WTC11 (cell line): ENCODE measurements at regions not wholly inside any gene's neighbourhood (a gene's known extent, or its start where the extent isn't known, plus 50 kb on each side); places are given as distances from the start of the nearest gene placed in this dataset.

Source experiments
- ATAC-seq: fragments of 200-7000 bp; cut with Tn5 transposase; 2 replicates; pipeline ENCODE4 v1.10.0; 2021; ENCODE audit warnings: mild to moderate bottlenecking, moderate library complexity
- CTCF ChIA-PET: fragments of 300-600 bp; sonication (Branson Sonifier 250); formaldehyde crosslinking; loops from one replicate; lab custom pipeline; 2021; ENCODE audit warnings: antibody characterized with exemption; lab: Charles Lee
- POLR2A ChIA-PET: fragments of 350-600 bp; sonication (Branson Sonifier 250); formaldehyde crosslinking; loops from one replicate; lab custom pipeline; 2021; ENCODE audit warnings: antibody characterized with exemption; lab: Charles Lee
- DNase-seq: peaks from one replicate; pipeline ENCODE4 v3.0.0; 2021; ENCODE audit warnings: low spot score
- H3K27ac Mint-ChIP-seq: 2 replicates; pipeline ENCODE4 v1.8.0; 2021; ENCODE audit warnings: mixed read lengths
- H3K27me3 Mint-ChIP-seq: 2 replicates; pipeline ENCODE4 v1.8.0; 2021; ENCODE audit warnings: low read depth, mild to moderate bottlenecking, moderate library complexity, mixed read lengths
- H3K36me3 Mint-ChIP-seq: 2 replicates; pipeline ENCODE4 v1.8.0; 2021; ENCODE audit warnings: mixed read lengths
- H3K4me1 Mint-ChIP-seq: 2 replicates; pipeline ENCODE4 v1.8.0; 2022; ENCODE audit warnings: mixed read lengths
- H3K4me3 Mint-ChIP-seq: 2 replicates; pipeline ENCODE4 v1.8.0; 2021; ENCODE audit warnings: mild to moderate bottlenecking, moderate library complexity, mixed read lengths
- H3K9me3 Mint-ChIP-seq: 2 replicates; pipeline ENCODE4 v1.8.0; 2021; ENCODE audit warnings: mixed read lengths
- CBFB ChIP-seq: sonication (generic); formaldehyde crosslinking; IDR thresholded peaks from 2 replicates; pipeline ENCODE4 v1.8.1; 2022; ENCODE audit warnings: mild to moderate bottlenecking, low read depth, missing genetic modification reagents
- CREB1 ChIP-seq: sonication (generic); formaldehyde crosslinking; IDR thresholded peaks from 2 replicates; pipeline ENCODE4 v1.8.0; 2023; ENCODE audit warnings: mild to moderate bottlenecking, missing genetic modification reagents
- FOXJ3 ChIP-seq: sonication (generic); formaldehyde crosslinking; IDR thresholded peaks from 2 replicates; pipeline ENCODE4 v1.9.0; 2021; ENCODE audit warnings: missing genetic modification reagents, mild to moderate bottlenecking, borderline replicate concordance
- FOXK1 ChIP-seq: sonication (generic); formaldehyde crosslinking; IDR thresholded peaks from 2 replicates; pipeline ENCODE4 v1.8.0; 2022; ENCODE audit warnings: mild to moderate bottlenecking, moderate library complexity, missing genetic modification reagents
- FOXP1 ChIP-seq: sonication (generic); formaldehyde crosslinking; IDR thresholded peaks from 2 replicates; pipeline ENCODE4 v1.8.0; 2022; ENCODE audit warnings: missing genetic modification reagents, mild to moderate bottlenecking, moderate library complexity, borderline replicate concordance
- GRHL2 ChIP-seq: fragments of 250-450 bp; sonication (Bioruptor Pico); IDR thresholded peaks from 2 replicates; pipeline ENCODE4 v1.8.0; 2022; ENCODE audit warnings: mild to moderate bottlenecking, moderate library complexity; ENCODE audit not compliant: insufficient replicate concordance, severe bottlenecking
- JAZF1 ChIP-seq: fragments of 250-450 bp; sonication (Bioruptor Pico); IDR thresholded peaks from 2 replicates; pipeline ENCODE4 v1.9.0; 2021; ENCODE audit warnings: moderate library complexity, mild to moderate bottlenecking, inconsistent platforms
- JUN ChIP-seq: sonication (generic); formaldehyde crosslinking; IDR thresholded peaks from 2 replicates; pipeline ENCODE4 v1.8.0; 2023; ENCODE audit warnings: mild to moderate bottlenecking, missing genetic modification reagents
- MYBL2 ChIP-seq: sonication (generic); formaldehyde crosslinking; IDR thresholded peaks from 2 replicates; pipeline ENCODE4 v1.8.1; 2023; ENCODE audit warnings: mild to moderate bottlenecking, moderate library complexity, missing genetic modification reagents
- NFATC4 ChIP-seq: fragments of 250-450 bp; sonication (Bioruptor Pico); IDR thresholded peaks from 2 replicates; pipeline ENCODE4 v1.9.0; 2021; ENCODE audit warnings: mild to moderate bottlenecking
- NR1H2 ChIP-seq: sonication (generic); formaldehyde crosslinking; IDR thresholded peaks from 2 replicates; pipeline ENCODE4 v1.9.0; 2021; ENCODE audit warnings: mild to moderate bottlenecking, moderate library complexity, missing genetic modification reagents
- NR3C1 ChIP-seq: sonication (generic); formaldehyde crosslinking; conservative IDR thresholded peaks from 2 replicates; pipeline ENCODE4 v1.8.1; 2023; ENCODE audit warnings: low read depth, mild to moderate bottlenecking, missing genetic modification reagents
- OVOL2 ChIP-seq: fragments of 250-450 bp; sonication (Bioruptor Pico); IDR thresholded peaks from 2 replicates; pipeline ENCODE4 v1.9.0; 2021; ENCODE audit warnings: mild to moderate bottlenecking, borderline replicate concordance
- SMAD4 ChIP-seq: sonication (generic); formaldehyde crosslinking; IDR thresholded peaks from 2 replicates; pipeline ENCODE4 v1.8.0; 2022; ENCODE audit warnings: mild to moderate bottlenecking, missing genetic modification reagents
- ZNF121 ChIP-seq: sonication (generic); formaldehyde crosslinking; IDR thresholded peaks from 2 replicates; pipeline ENCODE4 v1.8.0; 2023; ENCODE audit warnings: missing genetic modification reagents
- ZNF232 ChIP-seq: sonication (generic); formaldehyde crosslinking; IDR thresholded peaks from 2 replicates; pipeline ENCODE4 v1.8.0; 2022; ENCODE audit warnings: mild to moderate bottlenecking, missing genetic modification reagents
- ZNF396 ChIP-seq: fragments of 250-450 bp; sonication (Bioruptor Pico); IDR thresholded peaks from 2 replicates; pipeline ENCODE4 v1.8.0; 2021; ENCODE audit warnings: mild to moderate bottlenecking, moderate library complexity, borderline replicate concordance
- ZNF416 ChIP-seq: fragments of 250-450 bp; sonication (Bioruptor Pico); IDR thresholded peaks from 2 replicates; pipeline ENCODE4 v1.9.0; 2021; ENCODE audit warnings: mild to moderate bottlenecking, inconsistent platforms
- ZNF423 ChIP-seq: fragments of 250-450 bp; sonication (Bioruptor Pico); IDR thresholded peaks from 2 replicates; pipeline ENCODE4 v2.1.2; 2022; ENCODE audit warnings: mild to moderate bottlenecking, moderate library complexity
- TF ChIP-seq, protein P1 (sequence below): fragments of 250-450 bp; sonication (Bioruptor Pico); IDR thresholded peaks from 2 replicates; pipeline ENCODE4 v1.9.0; 2021; ENCODE audit warnings: mild to moderate bottlenecking
- TF ChIP-seq, protein P2 (sequence below): fragments of 250-450 bp; sonication (Bioruptor Pico); IDR thresholded peaks from 2 replicates; pipeline ENCODE4 v1.9.0; 2021; ENCODE audit warnings: moderate library complexity, mild to moderate bottlenecking, inconsistent platforms, borderline replicate concordance
- TF ChIP-seq, protein P3 (sequence below): sonication (generic); formaldehyde crosslinking; IDR thresholded peaks from 2 replicates; pipeline ENCODE4 v1.8.1; 2023; ENCODE audit warnings: mild to moderate bottlenecking, missing genetic modification reagents
- TF ChIP-seq, protein P4 (sequence below): sonication (generic); formaldehyde crosslinking; IDR thresholded peaks from 2 replicates; pipeline ENCODE4 v1.8.1; 2023; ENCODE audit warnings: mild to moderate bottlenecking, missing genetic modification reagents, moderate library complexity
- TF ChIP-seq, protein P5 (sequence below): sonication (generic); formaldehyde crosslinking; IDR thresholded peaks from 2 replicates; pipeline ENCODE4 v1.8.0; 2022; ENCODE audit warnings: mild to moderate bottlenecking, missing genetic modification reagents
- TF ChIP-seq, protein P6 (sequence below): fragments of 250-450 bp; sonication (Bioruptor Pico); IDR thresholded peaks from 2 replicates; pipeline ENCODE4 v2.1.2; 2022; ENCODE audit warnings: mild to moderate bottlenecking, moderate library complexity
- TF ChIP-seq, protein P7 (sequence below): sonication (generic); formaldehyde crosslinking; IDR thresholded peaks from 2 replicates; pipeline ENCODE4 v1.8.1; 2022; ENCODE audit warnings: missing genetic modification reagents, borderline replicate concordance

DNA sequence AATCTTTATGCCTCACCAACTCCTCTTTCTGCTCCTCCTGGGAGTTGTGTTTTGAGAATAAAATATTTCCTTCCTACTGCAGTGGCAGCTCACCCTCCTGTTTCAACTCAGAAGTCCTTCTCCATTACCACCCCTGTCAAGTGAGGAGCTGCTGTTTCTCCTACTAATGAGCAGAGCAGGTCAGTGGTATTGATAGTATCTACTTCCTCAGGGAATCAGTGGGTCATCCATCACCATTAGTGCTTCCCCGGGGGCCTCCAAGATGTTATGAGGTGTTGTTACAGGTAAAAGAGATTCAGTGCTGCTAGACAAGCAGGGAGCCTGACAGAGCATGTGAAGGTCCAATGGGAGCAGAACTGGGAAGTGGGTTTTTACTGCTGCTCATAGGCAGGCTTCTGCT is 795.2 kb downstream of the REEP3 start:
- H3K36me3 Mint-ChIP-seq = no peaks in the 10 kb centered on the region
- ChIA-PET POLR2A (no interaction called here), CTCF (no interaction called here)
- H3K27me3 Mint-ChIP-seq = no peaks in the 10 kb centered on the region
- H3K27ac Mint-ChIP-seq = no peak overlapping the region
- H3K9me3 Mint-ChIP-seq = no peaks in the 10 kb centered on the region
- ATAC-seq (no peak), DNase-seq (no peak)
- TF ChIP-seq FOXK1 (CRISPR knock-in tag) (no peak), JAZF1 (CRISPR knock-in tag) (no peak), SMAD4 (CRISPR knock-in tag) (no peak), CBFB (CRISPR knock-in tag) (no peak), FOXJ3 (CRISPR knock-in tag) (no peak), NFATC4 (CRISPR knock-in tag) (no peak)
- TF ChIP-seq, protein P1, sequence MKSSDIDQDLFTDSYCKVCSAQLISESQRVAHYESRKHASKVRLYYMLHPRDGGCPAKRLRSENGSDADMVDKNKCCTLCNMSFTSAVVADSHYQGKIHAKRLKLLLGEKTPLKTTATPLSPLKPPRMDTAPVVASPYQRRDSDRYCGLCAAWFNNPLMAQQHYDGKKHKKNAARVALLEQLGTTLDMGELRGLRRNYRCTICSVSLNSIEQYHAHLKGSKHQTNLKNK (CRISPR knock-in tag) = no peak
- TF ChIP-seq, protein P2, sequence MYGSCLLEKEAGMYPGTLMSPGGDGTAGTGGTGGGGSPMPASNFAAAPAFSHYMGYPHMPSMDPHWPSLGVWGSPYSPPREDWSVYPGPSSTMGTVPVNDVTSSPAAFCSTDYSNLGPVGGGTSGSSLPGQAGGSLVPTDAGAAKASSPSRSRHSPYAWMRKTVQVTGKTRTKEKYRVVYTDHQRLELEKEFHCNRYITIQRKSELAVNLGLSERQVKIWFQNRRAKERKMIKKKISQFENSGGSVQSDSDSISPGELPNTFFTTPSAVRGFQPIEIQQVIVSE = no peak
- no peaks in the 10 kb centered on the region for H3K4me1 Mint-ChIP-seq
- H3K4me3 Mint-ChIP-seq = no peak overlapping the region

DNA sequence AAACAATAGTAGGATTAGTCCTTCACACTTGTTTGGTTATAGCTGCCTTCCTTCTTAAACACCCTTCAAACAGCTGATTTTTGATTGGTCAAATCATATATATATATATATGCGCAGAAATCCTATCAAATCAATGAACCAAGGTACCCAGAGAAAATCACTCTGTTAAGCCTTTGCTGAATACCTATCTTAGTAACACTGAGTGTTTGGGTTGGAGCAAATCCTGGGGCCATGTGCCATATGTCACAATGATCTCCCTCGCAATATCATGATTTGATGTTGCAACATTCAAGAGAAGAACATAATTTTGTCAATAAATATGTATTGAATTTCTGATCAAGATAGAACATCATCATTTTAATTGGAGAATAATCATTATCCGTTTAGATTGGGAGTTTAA is 795.6 kb downstream of the REEP3 start:
- no peak for TF ChIP-seq ZNF232
- no peak for TF ChIP-seq NR1H2
- no peak for TF ChIP-seq MYBL2 (CRISPR knock-in tag)
- TF ChIP-seq CBFB (CRISPR knock-in tag) = no peak
- TF ChIP-seq ZNF396 = no peak
- no peak for TF ChIP-seq ZNF121 (CRISPR knock-in tag)
- no peak for TF ChIP-seq CREB1 (CRISPR knock-in tag)
- TF ChIP-seq FOXP1 (CRISPR knock-in tag) = no peak
- TF ChIP-seq ZNF423 (CRISPR knock-in tag) = no peak
- DNase-seq = no peak

DNA sequence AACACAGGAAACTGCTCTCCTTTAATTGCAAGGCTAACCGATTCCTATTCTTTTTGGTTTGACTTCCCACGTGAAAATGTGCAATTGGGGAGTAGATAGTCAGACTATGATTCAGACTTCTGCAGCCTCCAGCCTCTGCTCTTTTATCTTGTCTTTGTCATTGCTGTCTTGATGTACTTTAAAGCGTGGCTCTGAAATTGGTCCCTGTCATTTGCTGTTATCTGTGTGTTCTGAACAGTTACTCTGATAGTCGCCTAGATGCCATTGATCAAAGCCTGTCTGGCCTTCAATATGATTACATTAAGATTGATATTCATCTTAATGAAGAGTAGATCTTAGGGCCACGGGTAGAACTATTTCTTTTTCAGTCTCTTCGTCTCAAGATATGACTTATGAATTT is 799.2 kb downstream of the REEP3 start:
- ChIA-PET POLR2A (no interaction called here), CTCF (no interaction called here)
- H3K27ac Mint-ChIP-seq = no peak overlapping the region
- DNase-seq (no peak), ATAC-seq (no peak)
- no peaks in the 10 kb centered on the region for H3K36me3 Mint-ChIP-seq
- no peaks in the 10 kb centered on the region for H3K4me1 Mint-ChIP-seq
- H3K9me3 Mint-ChIP-seq = peaks cover 4% of the 10 kb centered on the region; the same call in 1 of the 2 replicates
- TF ChIP-seq OVOL2 (CRISPR knock-in tag) (no peak), JUN (CRISPR knock-in tag) (no peak), ZNF416 (CRISPR knock-in tag) (no peak)
- no peaks in the 10 kb centered on the region for H3K27me3 Mint-ChIP-seq
- H3K4me3 Mint-ChIP-seq = no peak overlapping the region

More for the DNA sequence above, 795.6 kb downstream of the REEP3 start:
- no peaks in the 10 kb centered on the region for H3K4me1 Mint-ChIP-seq
- H3K9me3 Mint-ChIP-seq = no peaks in the 10 kb centered on the region
- no peaks in the 10 kb centered on the region for H3K36me3 Mint-ChIP-seq
- ChIA-PET POLR2A (no interaction called here), CTCF (no interaction called here)
- ATAC-seq = no peak
- H3K4me3 Mint-ChIP-seq = no peak overlapping the region
- H3K27ac Mint-ChIP-seq = no peak overlapping the region
- no peaks in the 10 kb centered on the region for H3K27me3 Mint-ChIP-seq

DNA sequence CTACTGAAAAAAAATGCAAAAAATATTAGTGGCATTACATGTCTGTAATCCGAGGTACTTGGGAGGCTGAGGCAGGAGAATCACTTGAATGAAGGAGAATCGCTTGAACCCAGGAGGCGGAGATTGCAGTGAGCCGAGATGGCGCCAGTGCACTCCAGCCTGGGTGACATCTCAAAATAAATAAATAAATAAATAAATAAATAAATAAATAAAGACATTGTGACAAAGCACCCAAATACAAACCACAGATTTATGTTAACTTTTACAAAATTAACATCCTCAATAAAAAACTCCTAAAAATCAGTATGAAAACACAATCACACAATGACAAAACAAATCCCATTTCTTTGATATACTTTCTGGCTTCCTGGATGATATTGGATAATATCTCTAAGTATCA is 808.3 kb downstream of the REEP3 start:
- peaks cover 15% of the 10 kb centered on the region for H3K36me3 Mint-ChIP-seq
- ATAC-seq = no peak
- H3K4me1 Mint-ChIP-seq = peaks cover 4% of the 10 kb centered on the region
- TF ChIP-seq NFATC4 (CRISPR knock-in tag) (no peak), GRHL2 (no peak), FOXJ3 (CRISPR knock-in tag) (no peak), NR3C1 (CRISPR knock-in tag) (no peak), JUN (CRISPR knock-in tag) (no peak)
- TF ChIP-seq, protein P3, sequence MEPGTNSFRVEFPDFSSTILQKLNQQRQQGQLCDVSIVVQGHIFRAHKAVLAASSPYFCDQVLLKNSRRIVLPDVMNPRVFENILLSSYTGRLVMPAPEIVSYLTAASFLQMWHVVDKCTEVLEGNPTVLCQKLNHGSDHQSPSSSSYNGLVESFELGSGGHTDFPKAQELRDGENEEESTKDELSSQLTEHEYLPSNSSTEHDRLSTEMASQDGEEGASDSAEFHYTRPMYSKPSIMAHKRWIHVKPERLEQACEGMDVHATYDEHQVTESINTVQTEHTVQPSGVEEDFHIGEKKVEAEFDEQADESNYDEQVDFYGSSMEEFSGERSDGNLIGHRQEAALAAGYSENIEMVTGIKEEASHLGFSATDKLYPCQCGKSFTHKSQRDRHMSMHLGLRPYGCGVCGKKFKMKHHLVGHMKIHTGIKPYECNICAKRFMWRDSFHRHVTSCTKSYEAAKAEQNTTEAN (CRISPR knock-in tag) = no peak
- TF ChIP-seq, protein P4, sequence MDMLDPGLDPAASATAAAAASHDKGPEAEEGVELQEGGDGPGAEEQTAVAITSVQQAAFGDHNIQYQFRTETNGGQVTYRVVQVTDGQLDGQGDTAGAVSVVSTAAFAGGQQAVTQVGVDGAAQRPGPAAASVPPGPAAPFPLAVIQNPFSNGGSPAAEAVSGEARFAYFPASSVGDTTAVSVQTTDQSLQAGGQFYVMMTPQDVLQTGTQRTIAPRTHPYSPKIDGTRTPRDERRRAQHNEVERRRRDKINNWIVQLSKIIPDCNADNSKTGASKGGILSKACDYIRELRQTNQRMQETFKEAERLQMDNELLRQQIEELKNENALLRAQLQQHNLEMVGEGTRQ (CRISPR knock-in tag) = no peak
- TF ChIP-seq, protein P5, sequence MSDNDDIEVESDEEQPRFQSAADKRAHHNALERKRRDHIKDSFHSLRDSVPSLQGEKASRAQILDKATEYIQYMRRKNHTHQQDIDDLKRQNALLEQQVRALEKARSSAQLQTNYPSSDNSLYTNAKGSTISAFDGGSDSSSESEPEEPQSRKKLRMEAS (CRISPR knock-in tag) = no peak
- TF ChIP-seq, protein P6, sequence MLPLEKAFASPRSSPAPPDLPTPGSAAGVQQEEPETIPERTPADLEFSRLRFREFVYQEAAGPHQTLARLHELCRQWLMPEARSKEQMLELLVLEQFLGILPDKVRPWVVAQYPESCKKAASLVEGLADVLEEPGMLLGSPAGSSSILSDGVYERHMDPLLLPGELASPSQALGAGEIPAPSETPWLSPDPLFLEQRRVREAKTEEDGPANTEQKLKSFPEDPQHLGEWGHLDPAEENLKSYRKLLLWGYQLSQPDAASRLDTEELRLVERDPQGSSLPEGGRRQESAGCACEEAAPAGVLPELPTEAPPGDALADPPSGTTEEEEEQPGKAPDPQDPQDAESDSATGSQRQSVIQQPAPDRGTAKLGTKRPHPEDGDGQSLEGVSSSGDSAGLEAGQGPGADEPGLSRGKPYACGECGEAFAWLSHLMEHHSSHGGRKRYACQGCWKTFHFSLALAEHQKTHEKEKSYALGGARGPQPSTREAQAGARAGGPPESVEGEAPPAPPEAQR = no peak
- TF ChIP-seq, protein P7, sequence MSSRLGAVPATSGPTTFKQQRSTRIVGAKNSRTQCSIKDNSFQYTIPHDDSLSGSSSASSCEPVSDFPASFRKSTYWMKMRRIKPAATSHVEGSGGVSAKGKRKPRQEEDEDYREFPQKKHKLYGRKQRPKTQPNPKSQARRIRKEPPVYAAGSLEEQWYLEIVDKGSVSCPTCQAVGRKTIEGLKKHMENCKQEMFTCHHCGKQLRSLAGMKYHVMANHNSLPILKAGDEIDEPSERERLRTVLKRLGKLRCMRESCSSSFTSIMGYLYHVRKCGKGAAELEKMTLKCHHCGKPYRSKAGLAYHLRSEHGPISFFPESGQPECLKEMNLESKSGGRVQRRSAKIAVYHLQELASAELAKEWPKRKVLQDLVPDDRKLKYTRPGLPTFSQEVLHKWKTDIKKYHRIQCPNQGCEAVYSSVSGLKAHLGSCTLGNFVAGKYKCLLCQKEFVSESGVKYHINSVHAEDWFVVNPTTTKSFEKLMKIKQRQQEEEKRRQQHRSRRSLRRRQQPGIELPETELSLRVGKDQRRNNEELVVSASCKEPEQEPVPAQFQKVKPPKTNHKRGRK (CRISPR knock-in tag) = no peak

More for the DNA sequence above, 808.3 kb downstream of the REEP3 start:
- POLR2A ChIA-PET = no interaction called here
- no peak overlapping the region for H3K4me3 Mint-ChIP-seq
- CTCF ChIA-PET = no interaction called here
- DNase-seq = no peak
- H3K27me3 Mint-ChIP-seq = no peaks in the 10 kb centered on the region
- no peak overlapping the region for H3K27ac Mint-ChIP-seq
- peaks cover 24% of the 10 kb centered on the region for H3K9me3 Mint-ChIP-seq
